ENCODE measurements at regions not wholly inside any gene's neighbourhood (a gene's known extent, or its start where the extent isn't known, plus 50 kb on each side); places are given as distances from the start of the nearest gene placed in this dataset.

- in situ Hi-C loops (cut with HindIII; ENCODE audit: low sequenced_read_pairs), result no loop called here
Observed at GRCh38 chr1:177592624-177593023, 377.2 kb downstream of the SEC16B start.

- in situ Hi-C loops (cut with HindIII; ENCODE audit: low sequenced_read_pairs), result no loop called here
Observed at GRCh38 chr1:177591155-177591554, 378.7 kb downstream of the SEC16B start.

GRCh38 chr1:177589166-177589565, 380.7 kb downstream of the SEC16B start:
- in situ Hi-C loops (cut with HindIII; ENCODE audit: low sequenced_read_pairs), result no loop called here

GRCh38 chr1:177586429-177586828, 383.4 kb downstream of the SEC16B start:
- in situ Hi-C loops (cut with HindIII; ENCODE audit: low sequenced_read_pairs), result no loop called here

GRCh38 chr1:177585302-177586220, 384.3 kb downstream of the SEC16B start:
- in situ Hi-C loops (cut with HindIII; ENCODE audit: low sequenced_read_pairs), result no loop called here

GRCh38 chr1:177573901-177574300, 396.0 kb downstream of the SEC16B start:
- in situ Hi-C loops (cut with HindIII; ENCODE audit: low sequenced_read_pairs), result no loop called here

GRCh38 chr1:177571485-177572076, 398.3 kb downstream of the SEC16B start:
- in situ Hi-C loops (cut with HindIII; ENCODE audit: low sequenced_read_pairs), result no loop called here

- in situ Hi-C loops (cut with HindIII; ENCODE audit: low sequenced_read_pairs), result no loop called here
Observed at GRCh38 chr1:177571076-177571475, 398.8 kb downstream of the SEC16B start.

- in situ Hi-C loops (cut with HindIII; ENCODE audit: low sequenced_read_pairs), result no loop called here
Observed at GRCh38 chr1:177569476-177569875, 398.7 kb downstream of the BRINP2 start.

GRCh38 chr1:177568622-177569021, 397.9 kb downstream of the BRINP2 start:
- in situ Hi-C loops (cut with HindIII; ENCODE audit: low sequenced_read_pairs), result no loop called here

- in situ Hi-C loops (cut with HindIII; ENCODE audit: low sequenced_read_pairs), result no loop called here
Observed at GRCh38 chr1:177567393-177567792, 396.6 kb downstream of the BRINP2 start.

- in situ Hi-C loops (cut with HindIII; ENCODE audit: low sequenced_read_pairs), result no loop called here
Observed at GRCh38 chr1:177566495-177566894, 395.7 kb downstream of the BRINP2 start.

GRCh38 chr1:177561436-177561835, 390.7 kb downstream of the BRINP2 start:
- in situ Hi-C loops (cut with HindIII; ENCODE audit: low sequenced_read_pairs), result loop anchor here (5.0 kb wide), 1 partner anchor 106 kb away; no protein-coding TSS in a partner anchor

- in situ Hi-C loops (cut with HindIII; ENCODE audit: low sequenced_read_pairs), result no loop called here
Observed at GRCh38 chr1:177558372-177558771, 387.6 kb downstream of the BRINP2 start.

GRCh38 chr1:177556163-177556562, 385.4 kb downstream of the BRINP2 start:
- in situ Hi-C loops (cut with HindIII; ENCODE audit: low sequenced_read_pairs), result no loop called here

- in situ Hi-C loops (cut with HindIII; ENCODE audit: low sequenced_read_pairs), result no loop called here
Observed at GRCh38 chr1:177547200-177547599, 376.4 kb downstream of the BRINP2 start.

GRCh38 chr1:177546346-177546745, 375.6 kb downstream of the BRINP2 start:
- in situ Hi-C loops (cut with HindIII; ENCODE audit: low sequenced_read_pairs), result no loop called here

- in situ Hi-C loops (cut with HindIII; ENCODE audit: low sequenced_read_pairs), result no loop called here
Observed at GRCh38 chr1:177526201-177526600, 355.4 kb downstream of the BRINP2 start.

- in situ Hi-C loops (cut with HindIII; ENCODE audit: low sequenced_read_pairs), result no loop called here
Observed at GRCh38 chr1:177525176-177525575, 354.4 kb downstream of the BRINP2 start.

- in situ Hi-C loops (cut with HindIII; ENCODE audit: low sequenced_read_pairs), result no loop called here
Observed at GRCh38 chr1:177517546-177517945, 346.8 kb downstream of the BRINP2 start.

- in situ Hi-C loops (cut with HindIII; ENCODE audit: low sequenced_read_pairs), result no loop called here
Observed at GRCh38 chr1:177514207-177514606, 343.4 kb downstream of the BRINP2 start.

- in situ Hi-C loops (cut with HindIII; ENCODE audit: low sequenced_read_pairs), result no loop called here
Observed at GRCh38 chr1:177511036-177511435, 340.3 kb downstream of the BRINP2 start.

Data from endothelial cell of hepatic sinusoid (primary cell).